Gastrocnemius medialis (tissue), 4 donors: ENCODE measurements at regions not wholly inside any gene's neighbourhood (a gene's known extent, or its start where the extent isn't known, plus 50 kb on each side); places are given as distances from the start of the nearest gene placed in this dataset.

Experiments used
- POLR2A ChIP-seq, 2 donors: fragments of 450-650 bp; IDR thresholded peaks; one replicate each; pipeline ENCODE4 v1.6.1; 2017; ENCODE audit warnings: antibody characterized with exemption in 2 of 2, mild to moderate bottlenecking in 2 of 2, moderate library complexity in 2 of 2
- TF ChIP-seq, protein P1 (sequence below), 5 experiments: fragments of 450-650 bp in 3 of 5; fragments of 200-600 bp in 2 of 5; sonication (generic) in 2 of 5; IDR thresholded peaks in 4 of 5; conservative IDR thresholded peaks in 1 of 5; 1 replicate in 4 of 5; 2 replicates in 1 of 5; pipeline ENCODE4 v1.5.1; 2016 to 2019; ENCODE audit warnings: antibody characterized with exemption in 5 of 5, mild to moderate bottlenecking in 3 of 5, moderate library complexity in 3 of 5

DNA sequence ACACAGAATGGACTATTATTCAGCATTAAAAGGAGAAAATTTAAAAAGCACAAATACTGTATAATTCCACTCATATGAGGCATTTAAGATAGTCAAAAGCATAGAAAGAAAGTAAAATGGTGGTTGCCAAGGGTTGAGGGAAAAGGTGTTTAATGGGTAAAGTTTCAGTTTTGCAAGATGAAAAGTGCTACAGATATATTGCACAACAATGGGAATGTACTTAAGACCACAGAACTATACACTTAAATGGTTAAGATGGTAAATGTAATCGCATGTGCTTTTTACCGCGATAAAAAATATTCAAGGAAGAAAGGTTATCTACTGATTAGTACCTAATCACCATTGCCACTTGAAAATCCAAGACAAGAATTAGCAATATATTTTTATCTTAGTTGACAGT is 71.8 kb upstream of the NOX3 start:
- no peak for TF ChIP-seq POLR2A (IDR thresholded peaks at IDR 0.05)
- TF ChIP-seq, protein P1, sequence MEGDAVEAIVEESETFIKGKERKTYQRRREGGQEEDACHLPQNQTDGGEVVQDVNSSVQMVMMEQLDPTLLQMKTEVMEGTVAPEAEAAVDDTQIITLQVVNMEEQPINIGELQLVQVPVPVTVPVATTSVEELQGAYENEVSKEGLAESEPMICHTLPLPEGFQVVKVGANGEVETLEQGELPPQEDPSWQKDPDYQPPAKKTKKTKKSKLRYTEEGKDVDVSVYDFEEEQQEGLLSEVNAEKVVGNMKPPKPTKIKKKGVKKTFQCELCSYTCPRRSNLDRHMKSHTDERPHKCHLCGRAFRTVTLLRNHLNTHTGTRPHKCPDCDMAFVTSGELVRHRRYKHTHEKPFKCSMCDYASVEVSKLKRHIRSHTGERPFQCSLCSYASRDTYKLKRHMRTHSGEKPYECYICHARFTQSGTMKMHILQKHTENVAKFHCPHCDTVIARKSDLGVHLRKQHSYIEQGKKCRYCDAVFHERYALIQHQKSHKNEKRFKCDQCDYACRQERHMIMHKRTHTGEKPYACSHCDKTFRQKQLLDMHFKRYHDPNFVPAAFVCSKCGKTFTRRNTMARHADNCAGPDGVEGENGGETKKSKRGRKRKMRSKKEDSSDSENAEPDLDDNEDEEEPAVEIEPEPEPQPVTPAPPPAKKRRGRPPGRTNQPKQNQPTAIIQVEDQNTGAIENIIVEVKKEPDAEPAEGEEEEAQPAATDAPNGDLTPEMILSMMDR (IDR thresholded peaks at IDR 0.05 in 4 of 5, conservative IDR thresholded peaks at IDR 0.05 in 1 of 5), result no peak
